GM12875 (cell line): ENCODE measurements at regions not wholly inside any gene's neighbourhood (a gene's known extent, or its start where the extent isn't known, plus 50 kb on each side); places are given as distances from the start of the nearest gene placed in this dataset.
"Not testable (repeated sequence)": the region's sequence is repeated elsewhere in the genome, so short reads cannot be mapped to it uniquely, and the experiment has no call there.

Experiments used
- H3K4me3 ChIP-seq: one replicate; pipeline ENCODE4 v1.5.1; 2011; ENCODE audit warnings: low read depth, low read length, control low read depth
- CTCF ChIP-seq: IDR thresholded peaks from 2 replicates; pipeline ENCODE4 v1.5.1; 2011; ENCODE audit warnings: low read depth, mild to moderate bottlenecking, control low read depth, inconsistent platforms, low read length, moderate library complexity, borderline replicate concordance; ENCODE audit not compliant: insufficient read depth

GRCh38 chr18:67770520-67770919 lies 254.0 kb upstream of the DSEL start:
- no peak overlapping the region for H3K4me3 ChIP-seq
- no peak for TF ChIP-seq CTCF

DNA sequence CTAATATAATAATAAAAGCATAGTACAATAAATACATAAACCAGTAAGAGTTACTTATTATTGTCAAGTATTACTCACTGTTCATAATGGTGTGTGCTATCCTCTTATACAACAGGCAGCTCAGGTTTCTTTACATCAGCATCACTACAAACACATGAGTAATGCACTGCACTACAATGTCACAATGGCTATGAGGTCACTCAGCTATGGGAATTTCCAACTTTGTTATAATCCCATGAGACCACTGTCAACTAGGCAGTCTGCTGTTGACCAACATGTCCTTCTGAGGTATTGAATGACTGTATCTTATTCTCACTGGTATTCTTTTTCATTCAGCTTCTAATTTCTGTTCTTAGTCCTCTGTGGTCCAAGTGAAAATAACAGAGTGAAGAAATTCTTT lies 250.4 kb upstream of the DSEL start:
- no peak overlapping the region for H3K4me3 ChIP-seq
- no peak for TF ChIP-seq CTCF

- not testable (repeated sequence) for H3K4me3 ChIP-seq
These were observed 235.7 kb upstream of the DSEL start for GRCh38 chr18:67752211-67752610.

DNA sequence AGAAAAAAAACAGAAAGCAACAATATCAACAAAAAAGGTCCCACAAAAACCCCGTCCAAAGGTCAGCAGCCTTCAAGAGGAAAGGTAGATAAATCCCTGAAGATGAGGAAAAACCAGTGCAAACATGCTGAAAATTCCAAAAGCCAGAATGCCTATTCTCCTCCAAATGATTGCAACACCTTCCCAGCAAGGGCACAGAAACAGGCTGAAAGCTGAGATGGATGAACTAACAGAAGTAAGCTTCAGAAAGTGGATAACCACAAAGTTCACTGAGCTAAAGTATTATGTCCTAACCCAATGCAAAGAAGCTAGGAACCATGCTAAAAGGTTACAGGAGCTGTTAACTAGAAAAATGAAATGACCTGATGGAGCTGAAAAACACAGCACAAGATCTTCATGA lies 226.4 kb upstream of the DSEL start:
- no peak for TF ChIP-seq CTCF
- no peak overlapping the region for H3K4me3 ChIP-seq

DNA sequence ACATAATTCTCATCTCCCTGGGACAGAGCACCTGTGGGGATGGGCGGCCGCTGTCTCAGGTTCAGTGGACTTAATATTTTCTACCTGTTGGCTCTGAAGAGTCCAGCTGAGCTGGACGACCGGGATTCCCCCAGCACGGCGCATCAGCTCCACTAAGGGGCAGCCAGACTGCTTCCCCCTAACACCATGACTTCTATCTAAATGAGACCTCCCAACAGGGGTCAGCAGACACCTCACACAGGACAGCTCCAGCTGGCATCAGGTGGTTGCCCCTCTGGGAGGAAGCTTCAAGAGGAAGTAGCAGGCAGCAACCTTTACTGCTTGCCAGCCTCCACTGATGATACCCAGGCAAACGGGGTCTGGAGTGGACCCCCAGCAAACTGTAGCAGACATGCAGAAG lies 226.0 kb upstream of the DSEL start:
- H3K4me3 ChIP-seq = no peak overlapping the region

DNA sequence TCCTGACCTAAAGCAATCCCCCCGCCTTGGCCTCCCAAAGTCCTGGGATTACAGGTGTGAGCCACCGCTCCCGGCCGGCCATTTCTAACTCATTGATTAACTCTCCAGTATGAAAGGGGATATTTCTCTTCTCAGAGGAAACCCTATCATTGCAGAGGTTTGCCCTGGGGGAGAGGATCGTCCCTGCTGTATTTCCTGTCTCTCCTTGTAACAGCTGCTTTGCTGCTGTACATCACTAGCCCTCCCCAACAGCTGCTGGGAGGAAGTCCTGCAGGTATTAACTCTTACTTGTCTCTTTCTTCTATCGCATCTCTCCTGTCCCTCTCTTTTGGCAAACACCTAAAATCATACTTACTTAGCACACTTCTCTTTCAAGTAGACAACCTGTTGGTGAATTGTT lies 219.0 kb upstream of the DSEL start:
- H3K4me3 ChIP-seq = no peak overlapping the region
- no peak for TF ChIP-seq CTCF

More for the DNA sequence above, 226.0 kb upstream of the DSEL start:
- TF ChIP-seq CTCF = no peak

DNA sequence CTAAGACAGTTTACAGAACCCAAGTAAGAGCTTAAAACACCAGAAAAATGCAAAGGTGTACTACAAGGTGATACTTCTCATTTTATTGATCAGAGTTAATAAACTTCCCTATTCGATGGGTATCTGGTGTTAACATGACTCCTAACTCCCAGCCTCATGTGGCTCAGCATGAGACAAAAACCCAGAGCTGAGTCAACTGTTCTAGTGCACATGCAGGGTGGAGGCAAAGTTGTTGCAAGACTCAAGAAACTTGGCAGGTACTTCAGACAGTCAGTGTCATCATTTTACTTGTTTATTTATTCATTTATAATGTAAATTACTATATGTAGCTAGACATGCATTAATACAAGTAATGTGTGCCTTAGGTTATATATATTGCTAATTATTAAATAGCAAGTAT lies 216.6 kb upstream of the DSEL start:
- H3K4me3 ChIP-seq = no peak overlapping the region
- no peak for TF ChIP-seq CTCF

- no peak for TF ChIP-seq CTCF
- no peak overlapping the region for H3K4me3 ChIP-seq
These were observed 215.3 kb upstream of the DSEL start for GRCh38 chr18:67731851-67732250.
